ENCODE measurements at regions not wholly inside any gene's neighbourhood (a gene's known extent, or its start where the extent isn't known, plus 50 kb on each side); places are given as distances from the start of the nearest gene placed in this dataset.
"Not testable (repeated sequence)": the region's sequence is repeated elsewhere in the genome, so short reads cannot be mapped to it uniquely, and the experiment has no call there.

- H3K4me1 ChIP-seq (ENCODE audit: insufficient read depth, poor library complexity, severe bottlenecking), result no peaks in the 10 kb centered on the region
- TF ChIP-seq, protein P1, sequence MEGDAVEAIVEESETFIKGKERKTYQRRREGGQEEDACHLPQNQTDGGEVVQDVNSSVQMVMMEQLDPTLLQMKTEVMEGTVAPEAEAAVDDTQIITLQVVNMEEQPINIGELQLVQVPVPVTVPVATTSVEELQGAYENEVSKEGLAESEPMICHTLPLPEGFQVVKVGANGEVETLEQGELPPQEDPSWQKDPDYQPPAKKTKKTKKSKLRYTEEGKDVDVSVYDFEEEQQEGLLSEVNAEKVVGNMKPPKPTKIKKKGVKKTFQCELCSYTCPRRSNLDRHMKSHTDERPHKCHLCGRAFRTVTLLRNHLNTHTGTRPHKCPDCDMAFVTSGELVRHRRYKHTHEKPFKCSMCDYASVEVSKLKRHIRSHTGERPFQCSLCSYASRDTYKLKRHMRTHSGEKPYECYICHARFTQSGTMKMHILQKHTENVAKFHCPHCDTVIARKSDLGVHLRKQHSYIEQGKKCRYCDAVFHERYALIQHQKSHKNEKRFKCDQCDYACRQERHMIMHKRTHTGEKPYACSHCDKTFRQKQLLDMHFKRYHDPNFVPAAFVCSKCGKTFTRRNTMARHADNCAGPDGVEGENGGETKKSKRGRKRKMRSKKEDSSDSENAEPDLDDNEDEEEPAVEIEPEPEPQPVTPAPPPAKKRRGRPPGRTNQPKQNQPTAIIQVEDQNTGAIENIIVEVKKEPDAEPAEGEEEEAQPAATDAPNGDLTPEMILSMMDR (IDR thresholded peaks at IDR 0.05; ENCODE audit: poor library complexity, severe bottlenecking), result no peak
- no peaks in the 10 kb centered on the region for H3K36me3 ChIP-seq (ENCODE audit: low read depth)
- ATAC-seq (ENCODE audit: low read depth), result no peak
- DNase-seq (ENCODE audit: low spot score), result no peak
- H3K27ac ChIP-seq (ENCODE audit: poor library complexity, severe bottlenecking), result no peak overlapping the region
- no peaks in the 10 kb centered on the region for H3K27me3 ChIP-seq (ENCODE audit: insufficient read depth, poor library complexity, severe bottlenecking)
- H3K9me3 ChIP-seq (ENCODE audit: severe bottlenecking), result peaks cover 17% of the 10 kb centered on the region
- H3K4me3 ChIP-seq (ENCODE audit: severe bottlenecking), result no peak overlapping the region
Measured at GRCh38 chr4:124839786-124840390, 127.4 kb upstream of the ANKRD50 start.

DNA sequence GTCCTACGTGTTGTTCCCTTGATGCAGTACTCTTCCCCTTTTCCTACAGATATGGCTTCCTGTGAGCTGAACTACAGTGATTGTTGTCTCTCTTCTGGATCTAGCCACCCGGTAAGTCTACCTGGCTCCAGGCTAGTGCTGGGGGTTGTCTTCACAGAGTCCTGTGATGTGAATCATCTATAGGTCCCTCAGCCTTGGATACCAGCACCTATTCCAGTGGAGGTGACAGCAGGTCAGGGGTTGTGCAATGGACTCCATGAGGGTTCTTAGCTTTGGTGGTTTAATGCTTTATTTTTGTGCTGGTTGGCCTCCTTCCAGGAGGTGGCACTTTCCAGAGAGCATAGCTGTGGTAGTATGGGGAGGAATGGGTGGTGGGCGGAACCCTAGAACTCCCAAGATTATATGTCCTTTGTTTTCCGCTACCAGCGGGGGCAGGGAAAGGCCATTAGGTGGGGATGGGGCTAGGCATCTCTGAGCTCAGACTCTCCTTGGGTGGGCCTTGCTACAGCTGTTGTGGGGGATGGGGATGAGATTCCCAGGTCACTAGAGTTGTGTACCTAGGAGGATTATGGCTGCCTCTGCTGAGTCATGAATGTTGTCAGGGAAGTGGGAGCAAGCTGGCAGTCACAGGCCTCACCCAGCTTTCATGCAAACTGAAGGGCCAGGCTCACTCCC is 121.4 kb upstream of the ANKRD50 start:
- H3K4me3 ChIP-seq (ENCODE audit: severe bottlenecking), result no peak overlapping the region
- H3K27me3 ChIP-seq (ENCODE audit: insufficient read depth, poor library complexity, severe bottlenecking), result no peaks in the 10 kb centered on the region
- DNase-seq (ENCODE audit: low spot score) (no peak), ATAC-seq (ENCODE audit: low read depth) (no peak)
- peaks cover 2% of the 10 kb centered on the region for H3K9me3 ChIP-seq (ENCODE audit: severe bottlenecking)
- no peaks in the 10 kb centered on the region for H3K36me3 ChIP-seq (ENCODE audit: low read depth)
- no peaks in the 10 kb centered on the region for H3K4me1 ChIP-seq (ENCODE audit: insufficient read depth, poor library complexity, severe bottlenecking)
- TF ChIP-seq, protein P1 (IDR thresholded peaks at IDR 0.05; ENCODE audit: poor library complexity, severe bottlenecking), result no peak
- H3K27ac ChIP-seq (ENCODE audit: poor library complexity, severe bottlenecking), result no peak overlapping the region

DNA sequence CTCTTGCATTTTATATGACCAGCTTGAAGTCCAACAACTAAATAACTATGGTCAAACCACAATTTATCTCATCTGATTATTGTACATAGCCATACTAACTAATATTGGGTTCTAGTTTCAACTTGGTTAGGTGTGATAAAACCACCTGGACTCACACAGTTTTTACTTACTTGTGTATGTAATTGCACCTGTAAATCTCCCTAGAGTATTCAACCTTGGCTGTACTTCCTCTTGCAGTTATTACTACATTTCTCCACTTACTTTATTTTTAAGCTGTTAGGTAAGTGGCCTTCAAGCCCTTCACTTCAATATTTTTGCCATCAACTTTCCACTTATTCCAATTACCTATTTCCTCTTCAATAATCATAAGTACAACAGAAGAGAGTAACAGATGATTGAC is 115.8 kb upstream of the ANKRD50 start:
- TF ChIP-seq, protein P1 (IDR thresholded peaks at IDR 0.05; ENCODE audit: poor library complexity, severe bottlenecking), result no peak
- ATAC-seq (ENCODE audit: low read depth), result no peak
- no peak overlapping the region for H3K4me3 ChIP-seq (ENCODE audit: severe bottlenecking)
- no peak for DNase-seq (ENCODE audit: low spot score)
- peaks cover 4% of the 10 kb centered on the region for H3K9me3 ChIP-seq (ENCODE audit: severe bottlenecking)
- H3K4me1 ChIP-seq (ENCODE audit: insufficient read depth, poor library complexity, severe bottlenecking), result no peaks in the 10 kb centered on the region
- no peak overlapping the region for H3K27ac ChIP-seq (ENCODE audit: poor library complexity, severe bottlenecking)
- H3K27me3 ChIP-seq (ENCODE audit: insufficient read depth, poor library complexity, severe bottlenecking), result no peaks in the 10 kb centered on the region
- H3K36me3 ChIP-seq (ENCODE audit: low read depth), result no peaks in the 10 kb centered on the region

GRCh38 chr4:124817531-124817930 is 105.0 kb upstream of the ANKRD50 start:
- no peak overlapping the region for H3K27ac ChIP-seq (ENCODE audit: poor library complexity, severe bottlenecking)
- H3K9me3 ChIP-seq (ENCODE audit: severe bottlenecking), result no peaks in the 10 kb centered on the region
- no peaks in the 10 kb centered on the region for H3K4me1 ChIP-seq (ENCODE audit: insufficient read depth, poor library complexity, severe bottlenecking)
- H3K27me3 ChIP-seq (ENCODE audit: insufficient read depth, poor library complexity, severe bottlenecking), result no peaks in the 10 kb centered on the region
- H3K36me3 ChIP-seq (ENCODE audit: low read depth), result no peaks in the 10 kb centered on the region
- DNase-seq (ENCODE audit: low spot score), result no peak
- TF ChIP-seq, protein P1 (IDR thresholded peaks at IDR 0.05; ENCODE audit: poor library complexity, severe bottlenecking), result no peak
- no peak for ATAC-seq (ENCODE audit: low read depth)
- H3K4me3 ChIP-seq (ENCODE audit: severe bottlenecking), result no peak overlapping the region

DNA sequence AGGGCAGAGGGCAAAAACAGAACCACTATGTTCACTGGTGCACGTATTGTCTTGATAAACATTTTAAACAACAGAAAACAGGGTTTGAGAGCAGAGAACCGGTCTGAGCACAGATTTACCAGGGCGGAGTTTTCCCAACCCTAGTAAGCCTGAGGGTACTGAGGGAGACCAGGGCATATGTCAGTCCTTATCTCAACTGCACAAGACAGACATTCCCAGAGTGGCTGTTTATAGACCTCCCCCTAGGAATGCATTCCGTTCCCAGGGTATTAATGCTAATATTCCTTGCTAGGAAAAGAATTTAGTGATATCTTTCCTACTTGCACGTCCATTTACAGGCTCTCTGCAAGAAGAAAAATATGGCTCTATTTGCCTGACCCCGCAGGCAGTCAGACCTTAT is 99.7 kb upstream of the ANKRD50 start:
- not testable (repeated sequence) for H3K9me3 ChIP-seq (ENCODE audit: severe bottlenecking); ATAC-seq (ENCODE audit: low read depth); H3K4me3 ChIP-seq (ENCODE audit: severe bottlenecking); H3K27me3 ChIP-seq (ENCODE audit: insufficient read depth, poor library complexity, severe bottlenecking); H3K27ac ChIP-seq (ENCODE audit: poor library complexity, severe bottlenecking); DNase-seq (ENCODE audit: low spot score); H3K4me1 ChIP-seq (ENCODE audit: insufficient read depth, poor library complexity, severe bottlenecking); H3K36me3 ChIP-seq (ENCODE audit: low read depth)

Measured in RWPE2 (cell line).